NCI-H2171 (cell line): ENCODE measurements at regions not wholly inside any gene's neighbourhood (a gene's known extent, or its start where the extent isn't known, plus 50 kb on each side); places are given as distances from the start of the nearest gene placed in this dataset.
A peak's percentile ranks its signal among the peaks of the same experiment; 100 is the strongest.

Experiments
- DNase-seq: peaks from one replicate; lab custom pipeline; 2025; lab: John Stamatoyannopoulos, UW

DNA sequence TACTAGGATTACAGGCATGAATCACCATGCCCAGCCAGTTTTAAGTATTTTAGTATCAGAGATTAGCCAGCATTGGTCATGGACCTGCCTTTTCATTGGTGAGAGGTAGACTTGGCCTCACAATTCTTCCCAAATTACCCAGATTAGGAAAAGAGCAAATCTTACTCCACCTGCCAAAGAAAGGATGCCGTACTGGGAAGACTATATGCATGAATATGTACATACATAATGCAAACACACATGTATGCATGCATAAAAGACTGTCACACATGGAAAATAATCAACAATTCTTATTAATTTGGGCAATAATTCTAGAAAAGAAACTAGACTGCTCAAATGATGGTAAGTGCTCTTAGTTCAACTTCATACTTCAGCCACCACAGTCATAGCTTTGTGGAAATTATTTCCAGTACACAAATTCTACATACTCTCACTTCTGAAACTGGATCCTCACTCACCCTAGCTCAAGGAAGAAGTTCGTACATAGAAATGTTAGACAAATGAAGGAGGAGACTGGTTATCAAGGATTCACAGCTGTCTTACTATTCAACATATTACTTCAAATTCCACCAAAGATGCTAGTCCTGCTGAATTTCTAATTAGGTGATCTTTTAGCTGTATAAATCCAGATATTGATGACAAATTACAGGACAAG lies 73.7 kb downstream of the MINAR2 start:
- no peak for DNase-seq

DNA sequence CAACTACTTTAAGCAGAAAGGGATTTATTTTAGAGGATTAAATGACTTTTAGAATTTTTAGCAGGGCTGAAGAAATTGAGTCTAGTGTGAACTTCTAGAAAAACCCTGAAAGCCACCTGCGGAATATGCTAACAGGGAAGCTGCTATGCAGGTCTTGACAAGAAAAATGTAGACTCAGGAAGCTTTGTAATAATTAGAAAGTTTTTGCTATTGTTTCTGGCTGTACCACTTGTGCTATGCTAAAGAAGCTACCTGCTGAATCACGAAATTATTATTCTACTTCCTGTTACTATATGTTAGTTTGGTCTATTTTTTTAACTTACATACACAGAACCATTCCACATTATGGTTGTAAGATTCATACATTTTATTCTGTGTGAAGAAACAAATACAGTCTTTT lies 74.0 kb upstream of the CHSY3 start:
- DNase-seq = no peak

DNA sequence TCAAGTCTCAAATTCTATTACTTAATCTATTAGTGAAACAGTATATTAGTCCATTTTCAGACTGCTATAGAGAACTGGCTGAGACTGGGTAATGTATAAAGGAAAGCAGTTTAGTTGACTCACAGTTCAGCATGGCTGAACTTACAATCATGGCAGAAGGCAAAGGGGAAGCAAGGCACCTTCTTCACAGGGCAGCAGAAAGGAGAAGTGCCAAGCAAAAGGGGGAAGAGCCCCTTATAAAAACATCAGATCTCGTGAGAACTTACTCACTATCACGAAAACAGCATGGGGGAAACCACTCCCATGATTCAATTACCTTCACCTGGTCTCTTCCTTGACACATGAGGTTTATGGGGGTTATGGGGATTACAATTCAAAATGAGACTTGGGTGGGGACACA lies 67.9 kb upstream of the CHSY3 start:
- no peak for DNase-seq

DNA sequence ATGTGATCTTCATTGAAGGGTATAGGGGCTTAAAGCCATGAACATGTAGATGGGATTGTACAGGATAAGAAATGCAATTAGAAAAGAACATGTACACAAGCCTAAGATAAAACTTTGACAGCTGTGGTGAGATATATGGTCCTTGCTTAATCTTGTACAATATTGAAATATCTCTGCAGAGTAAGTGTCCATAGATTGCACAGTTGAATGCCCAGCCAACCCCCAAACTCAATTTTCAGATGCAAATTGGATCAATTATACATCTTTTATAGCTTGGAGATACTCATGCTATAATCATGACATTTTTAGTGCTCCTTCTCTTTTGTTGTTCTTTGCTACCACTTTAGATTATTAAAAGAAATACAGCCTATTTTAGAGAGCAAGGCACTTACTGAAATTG lies 59.5 kb upstream of the CHSY3 start:
- no peak for DNase-seq

DNA sequence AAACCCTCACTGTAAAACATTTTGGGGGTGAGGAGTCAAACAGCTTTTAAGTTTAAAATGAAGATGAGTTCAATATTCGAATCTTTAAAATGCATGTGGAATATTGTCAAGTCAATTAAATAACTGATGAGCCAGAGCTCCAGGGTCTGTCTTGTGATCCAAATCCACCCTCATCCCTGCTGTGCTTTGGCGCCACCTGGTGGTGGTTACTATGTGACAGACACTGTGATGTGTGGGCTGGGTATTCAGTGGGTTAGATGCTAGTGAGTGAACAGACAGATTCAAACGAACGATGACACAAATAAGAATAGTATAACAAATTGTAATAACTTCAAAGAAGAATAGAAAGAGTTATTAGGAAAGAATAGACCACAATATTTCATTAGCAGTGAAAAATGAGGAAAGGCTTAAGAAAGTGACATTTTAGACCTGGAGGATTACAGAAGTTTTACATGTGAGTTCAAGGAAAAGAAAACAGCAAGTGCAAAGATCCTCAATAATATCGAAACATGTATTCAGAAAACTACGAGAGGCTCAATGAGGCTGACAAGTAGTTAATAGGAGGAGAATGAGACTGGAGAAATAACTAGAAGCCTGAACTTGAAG lies 51.4 kb upstream of the CHSY3 start:
- peak; percentile 12 for DNase-seq

DNA sequence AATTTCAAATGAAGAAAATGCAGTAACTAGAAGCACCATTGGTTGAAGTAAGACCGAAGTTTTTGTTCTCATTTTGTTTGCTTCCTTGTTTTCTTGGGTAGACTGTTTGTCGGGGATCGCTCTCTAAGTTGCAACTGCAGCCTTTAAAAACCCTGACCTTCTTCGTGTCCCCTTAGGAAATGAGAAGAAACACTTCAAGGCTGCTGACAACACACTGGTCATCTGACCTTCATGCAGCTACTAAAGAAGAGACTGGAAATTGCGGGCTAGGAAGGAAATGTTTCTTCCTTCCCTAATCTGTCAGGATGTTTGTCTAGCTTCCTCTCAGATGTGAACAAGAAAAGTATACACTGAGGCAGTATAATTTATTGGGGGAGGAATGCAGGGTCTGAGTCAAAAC lies 50.7 kb upstream of the CHSY3 start:
- DNase-seq = no peak
